GM21786 (cell line): ENCODE measurements at regions not wholly inside any gene's neighbourhood (a gene's known extent, or its start where the extent isn't known, plus 50 kb on each side); places are given as distances from the start of the nearest gene placed in this dataset.

Experiments
- ATAC-seq: cut with Tn5 transposase; IDR thresholded peaks from one replicate; pipeline ENCODE4 v1.9.1; 2021; ENCODE audit not compliant: unreplicated experiment

GRCh38 chr12:107464644-107465043 is 221.0 kb upstream of the PWP1 start:
- no peak for ATAC-seq

- no peak for ATAC-seq
Measured at GRCh38 chr12:107465625-107466024, 220.0 kb upstream of the PWP1 start.

- ATAC-seq = no peak
Measured at GRCh38 chr12:107467716-107468115, 217.9 kb upstream of the PWP1 start.

DNA sequence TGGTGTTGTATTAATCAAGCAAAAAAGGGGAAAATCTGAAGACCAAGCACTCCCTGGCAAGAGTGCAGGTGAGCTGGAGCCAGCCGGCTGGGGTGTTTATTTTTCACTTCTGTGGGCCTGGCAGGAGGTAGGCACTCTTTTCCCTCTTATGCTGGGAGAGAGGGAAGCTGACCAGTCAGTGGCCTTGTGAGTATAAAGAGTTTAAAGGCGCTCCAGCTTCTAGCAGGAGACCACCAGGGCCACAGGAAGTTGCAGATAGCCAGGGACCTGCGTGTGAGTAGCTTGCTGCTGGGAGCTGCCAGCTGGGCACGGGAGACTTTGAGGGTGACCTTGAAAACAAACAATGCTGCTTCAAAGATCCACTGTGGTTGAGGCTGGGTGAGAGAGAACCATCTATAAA is 217.4 kb upstream of the PWP1 start:
- no peak for ATAC-seq

GRCh38 chr12:107469011-107469410 is 216.6 kb upstream of the PWP1 start:
- no peak for ATAC-seq

- no peak for ATAC-seq
Measured at GRCh38 chr12:107470645-107471044, 215.0 kb upstream of the PWP1 start.

GRCh38 chr12:107472308-107472707 is 213.3 kb upstream of the PWP1 start:
- ATAC-seq = no peak

DNA sequence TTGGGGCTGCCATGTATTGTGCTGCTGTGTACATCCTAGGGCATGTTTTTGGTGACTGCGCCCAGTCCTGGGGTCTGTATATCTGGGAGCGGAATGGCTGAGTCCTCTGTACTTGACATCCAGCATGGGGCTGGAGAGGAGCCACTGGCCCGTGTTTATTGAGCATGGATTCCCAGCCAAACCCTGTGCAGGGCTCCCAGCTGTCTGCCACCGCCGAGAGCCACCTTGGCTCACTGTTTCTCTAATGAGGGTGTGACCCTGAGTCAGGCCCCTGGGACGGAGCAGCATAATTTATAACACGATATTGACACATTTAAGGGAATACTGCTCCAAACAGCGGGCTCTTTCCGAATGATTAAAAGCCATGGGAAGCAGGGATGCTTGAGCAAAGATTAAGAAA is 211.5 kb upstream of the PWP1 start:
- no peak for ATAC-seq

- no peak for ATAC-seq
Measured at GRCh38 chr12:107474639-107475539, 210.7 kb upstream of the PWP1 start.

DNA sequence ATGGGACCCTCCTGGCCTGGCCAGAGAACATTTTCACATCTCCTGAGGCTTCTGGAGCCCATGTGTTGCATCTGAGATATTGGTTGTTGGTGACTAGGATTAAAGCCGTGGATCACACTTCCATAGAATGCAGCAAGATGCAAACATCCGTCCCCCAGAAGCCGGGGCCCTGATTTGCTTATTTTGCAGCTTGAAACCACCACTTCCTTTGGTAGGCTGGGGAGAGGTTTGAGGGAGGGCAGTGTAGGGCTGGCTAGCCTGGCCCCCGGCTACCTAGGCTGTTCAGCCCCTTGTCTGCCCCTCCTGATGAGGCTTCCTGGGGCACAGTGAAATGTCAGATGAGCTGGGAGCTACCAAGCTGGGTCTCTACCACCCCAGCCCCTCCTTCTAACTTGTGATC is 209.7 kb upstream of the PWP1 start:
- no peak for ATAC-seq

GRCh38 chr12:107477018-107477417 is 208.6 kb upstream of the PWP1 start:
- ATAC-seq = no peak

- no peak for ATAC-seq
Measured at GRCh38 chr12:107477947-107478610, 207.5 kb upstream of the PWP1 start.

DNA sequence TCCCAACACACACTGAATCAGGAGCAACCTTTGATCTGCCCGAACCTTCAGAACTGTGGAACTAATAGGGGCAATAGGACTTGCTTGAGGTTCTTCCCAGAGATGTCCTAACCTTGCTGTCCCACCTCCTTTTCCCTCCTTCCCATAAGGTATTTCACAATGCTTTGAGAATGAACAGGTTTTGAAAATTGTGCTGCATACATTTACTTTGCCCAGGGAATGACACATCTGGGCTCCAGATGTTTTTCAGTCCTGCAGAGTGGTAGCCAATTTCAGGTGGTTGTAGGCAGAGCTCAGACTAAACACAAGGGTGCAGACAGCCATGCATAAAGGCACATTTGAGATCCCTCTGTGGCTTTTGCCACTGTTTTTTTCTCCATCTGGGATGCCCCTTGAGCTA is 206.7 kb upstream of the PWP1 start:
- ATAC-seq = no peak

DNA sequence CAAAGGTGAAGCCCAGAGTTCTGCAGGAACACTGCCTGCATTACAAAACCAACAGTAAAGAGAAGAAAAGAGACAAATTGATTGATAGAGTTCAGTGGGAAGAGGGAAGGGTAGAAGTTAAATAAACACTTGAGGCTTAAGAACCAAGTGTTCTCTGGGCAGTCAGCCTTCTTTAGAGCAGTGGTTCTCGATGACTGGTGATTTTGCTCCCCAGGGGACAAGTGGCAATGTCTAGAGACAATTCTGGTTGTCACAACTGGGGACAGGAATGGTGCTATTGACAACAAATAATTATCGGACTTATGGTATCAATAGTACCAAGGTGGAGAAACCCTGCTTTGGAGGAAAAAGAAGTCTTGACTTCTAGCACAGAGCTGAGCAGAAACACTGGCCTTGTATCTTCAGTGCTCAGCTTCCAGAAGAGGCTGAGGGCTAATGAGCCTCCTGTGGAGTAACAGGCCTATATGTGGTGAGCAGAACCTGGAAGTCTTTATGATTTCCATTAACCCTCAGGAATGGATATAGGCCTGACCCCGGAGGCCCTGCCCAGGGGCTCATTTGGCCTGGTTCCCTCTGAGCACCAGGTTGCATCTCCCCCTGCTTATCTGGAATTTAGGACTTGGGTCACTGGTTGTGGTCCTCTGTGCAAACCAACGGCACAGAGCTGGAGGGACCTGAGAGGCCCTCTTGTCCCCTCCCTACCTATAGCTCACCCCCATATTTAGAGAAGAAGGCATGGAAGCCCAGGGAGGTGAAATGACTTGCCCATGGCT is 204.6 kb upstream of the PWP1 start:
- no peak for ATAC-seq

GRCh38 chr12:107484230-107484629 is 201.4 kb upstream of the PWP1 start:
- no peak for ATAC-seq

DNA sequence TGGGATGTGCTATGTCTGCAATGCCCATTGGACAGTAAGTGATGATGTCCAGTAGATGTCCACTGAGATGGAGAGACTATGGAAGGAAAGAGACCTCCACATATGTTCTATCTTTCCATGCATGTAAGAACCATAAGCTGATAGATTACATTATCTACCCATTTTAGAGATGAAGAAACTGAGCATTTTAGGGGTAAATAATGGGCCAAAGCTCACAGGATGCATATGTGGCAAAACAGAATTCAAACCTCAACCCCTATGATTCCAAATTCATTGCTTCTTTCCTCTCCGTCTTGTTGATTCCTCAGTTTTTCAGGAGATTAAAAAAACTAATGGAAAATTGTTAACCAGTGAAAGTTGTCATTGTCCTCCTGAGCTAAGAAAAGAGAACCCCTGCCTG is 200.7 kb upstream of the PWP1 start:
- no peak for ATAC-seq

DNA sequence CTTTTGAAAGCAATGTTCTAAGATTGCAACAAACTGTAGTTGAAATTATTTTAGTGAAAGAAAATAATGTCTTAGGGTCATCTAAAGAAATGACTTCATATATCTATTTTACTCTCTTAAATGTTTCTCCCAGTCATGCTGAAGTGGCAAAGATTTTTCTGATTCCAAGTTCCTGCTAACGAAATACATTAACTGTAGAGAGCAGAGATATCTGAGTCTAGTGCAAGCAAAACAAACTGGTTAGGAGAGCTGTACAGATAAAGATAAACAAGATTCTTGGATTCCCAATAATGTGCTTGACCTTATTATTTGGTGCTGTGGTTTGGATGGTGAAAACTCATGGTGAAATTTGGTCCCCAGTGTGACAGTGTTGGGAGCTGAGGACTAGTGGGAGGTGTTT is 199.9 kb upstream of the PWP1 start:
- ATAC-seq = no peak

GRCh38 chr12:107486140-107486892 is 199.3 kb upstream of the PWP1 start:
- no peak for ATAC-seq

DNA sequence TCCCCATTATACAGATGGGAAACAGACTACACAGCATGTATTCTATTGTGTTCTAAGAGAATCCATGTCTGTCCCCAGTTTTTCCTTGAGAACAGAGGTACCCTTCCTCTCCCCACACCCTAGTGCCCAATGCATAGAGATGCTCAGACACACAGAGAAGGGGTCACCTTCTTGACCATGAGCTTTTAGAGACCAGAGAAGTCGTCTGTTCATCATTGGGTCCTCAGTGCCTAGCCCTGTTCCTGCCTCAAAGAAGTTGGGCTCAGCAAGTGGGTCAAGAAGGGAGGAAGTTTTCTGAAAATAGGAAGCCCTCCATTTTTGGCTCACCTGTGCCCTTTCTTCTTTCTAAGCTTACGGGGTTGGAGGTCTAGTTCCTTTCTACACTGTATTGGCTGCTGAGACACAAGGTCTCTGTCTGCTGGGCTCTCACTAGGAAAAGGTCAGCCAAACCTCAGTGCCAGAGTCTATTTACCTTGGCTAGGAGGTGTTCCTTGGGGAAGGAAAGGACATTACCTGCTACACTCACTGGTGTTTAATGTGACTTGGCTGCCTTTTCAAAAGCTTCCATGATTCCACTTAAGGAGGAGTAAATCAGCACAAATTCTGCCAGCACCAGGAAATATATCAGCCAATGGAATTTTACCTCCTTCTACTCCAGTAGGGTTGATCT is 198.5 kb upstream of the PWP1 start:
- no peak for ATAC-seq

DNA sequence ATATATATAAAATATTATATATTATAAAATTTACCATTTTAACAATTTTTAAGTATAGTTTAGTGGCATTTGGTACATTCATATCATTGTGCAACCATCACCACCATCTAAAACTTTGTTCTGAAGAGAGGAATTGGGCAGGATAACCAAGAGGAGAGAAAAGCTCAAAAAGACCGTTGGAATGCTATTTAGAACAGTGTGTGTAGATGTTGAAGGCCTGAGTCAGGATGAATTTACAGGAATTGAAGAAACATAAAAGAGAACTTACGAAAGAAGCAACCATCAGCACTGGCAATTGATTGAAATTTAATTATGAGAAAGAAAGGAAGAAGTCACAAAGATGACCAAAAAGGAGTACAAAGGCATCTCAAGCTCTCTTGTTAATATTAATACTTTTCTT is 196.9 kb upstream of the PWP1 start:
- ATAC-seq = no peak
